HL-60/S4 (cell line): ENCODE measurements at regions not wholly inside any gene's neighbourhood (a gene's known extent, or its start where the extent isn't known, plus 50 kb on each side); places are given as distances from the start of the nearest gene placed in this dataset.

Experiments used
- in situ Hi-C: fragments of 300-500 bp; cut with MboI; formaldehyde crosslinking; loops from 2 replicates; pipeline ENCODE4 v1.14.3; 2022; ENCODE audit warnings: low sequenced_read_pairs

DNA sequence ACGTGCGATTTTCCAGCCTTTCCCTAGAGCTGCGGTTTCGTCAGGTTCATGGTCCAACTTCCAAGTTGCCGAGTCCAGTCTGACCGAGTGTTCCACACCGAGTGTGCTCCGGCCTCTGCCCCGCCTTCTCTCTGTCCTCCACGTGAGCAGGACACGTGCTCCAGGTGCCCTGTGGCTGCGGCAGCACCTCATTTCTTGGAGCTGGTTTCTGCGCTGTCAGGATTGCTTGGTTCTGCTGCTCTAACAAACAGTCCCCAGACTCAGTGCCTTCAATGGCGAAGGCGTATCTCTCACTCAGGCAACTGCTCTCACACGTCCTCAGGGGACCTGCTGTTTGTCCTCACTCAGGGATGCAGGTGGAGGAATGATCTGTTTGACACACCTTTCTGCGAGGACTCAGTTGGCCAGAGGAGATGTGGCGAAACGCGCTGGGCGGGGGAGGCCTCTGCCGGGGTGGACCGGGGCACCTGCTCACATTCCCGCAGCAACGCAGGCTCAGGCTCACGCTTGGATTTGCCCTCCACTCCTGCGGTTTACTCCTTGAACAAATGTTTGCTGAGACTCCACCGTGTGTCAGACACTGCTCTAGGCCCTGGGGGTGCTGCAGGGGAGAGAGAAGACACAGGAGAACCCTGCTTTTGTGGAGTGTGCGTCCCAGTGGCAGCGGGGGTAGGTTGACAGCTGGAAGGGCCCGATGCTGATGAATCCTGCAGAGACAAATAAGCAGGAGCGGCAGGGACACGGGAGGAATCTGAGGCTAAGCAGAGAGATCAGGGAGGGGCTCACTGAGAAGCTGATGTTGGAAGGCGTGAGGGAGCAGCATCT lies 63.4 kb upstream of the FBRSL1 start:
- in situ Hi-C loops: no loop called here

DNA sequence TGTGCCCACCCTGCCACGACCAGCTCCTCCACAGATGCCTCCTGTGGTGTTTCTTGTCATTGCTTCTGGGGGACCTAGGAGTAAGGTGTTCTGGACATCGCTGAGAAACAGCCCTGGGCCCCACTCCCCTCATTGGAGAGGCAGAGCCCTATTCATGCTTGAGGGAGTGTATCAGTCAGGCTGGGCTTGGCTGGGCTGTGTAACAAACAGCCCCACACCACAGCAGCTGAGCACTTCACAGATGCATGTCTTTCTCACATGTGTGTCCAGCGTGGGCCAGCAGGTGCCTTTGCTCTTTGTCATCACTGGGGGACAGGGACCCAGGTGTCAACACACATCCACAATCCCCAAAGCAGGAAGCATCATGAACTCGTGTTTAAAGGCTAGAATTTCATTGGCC lies 65.1 kb upstream of the FBRSL1 start:
- in situ Hi-C loops: no loop called here

DNA sequence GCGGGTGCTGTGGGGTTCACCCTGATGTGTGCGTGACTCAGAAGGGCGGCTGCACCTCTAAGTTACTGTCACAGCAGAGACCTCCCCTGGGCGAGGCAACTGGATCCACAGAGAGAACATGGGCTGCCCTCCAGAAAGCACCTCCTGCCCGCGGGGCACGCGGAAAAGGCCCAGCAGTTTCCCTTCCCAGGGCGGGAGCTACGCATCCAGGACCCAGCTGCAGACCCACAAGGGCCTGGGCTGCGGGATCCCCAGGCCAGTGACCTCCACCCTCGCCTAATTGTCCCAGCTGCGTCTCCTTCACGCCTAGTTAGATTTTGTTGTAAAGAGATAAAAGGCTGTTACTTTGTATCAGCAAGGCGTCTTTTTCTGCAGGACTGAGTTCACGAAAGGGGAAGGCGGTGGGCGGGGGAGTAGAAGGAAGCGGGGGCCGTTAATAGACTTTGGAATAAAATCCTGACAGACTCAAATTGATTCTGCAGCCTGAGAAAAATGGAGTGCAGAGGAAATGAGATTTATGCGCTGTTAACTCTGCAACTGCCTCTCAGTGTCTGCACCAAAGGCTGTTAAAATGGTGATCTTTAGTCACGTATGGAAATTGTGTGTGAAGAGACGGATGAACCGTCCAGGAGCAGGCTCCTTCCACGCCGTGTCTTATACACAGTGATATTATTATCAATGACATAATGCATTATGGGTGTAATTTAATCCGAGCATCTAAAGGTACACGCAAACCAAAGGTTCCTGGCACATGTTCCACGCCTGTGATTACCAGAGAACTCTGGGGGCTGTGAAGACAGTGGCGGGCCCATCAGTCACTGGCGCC lies 65.9 kb upstream of the FBRSL1 start:
- in situ Hi-C loops: no loop called here

DNA sequence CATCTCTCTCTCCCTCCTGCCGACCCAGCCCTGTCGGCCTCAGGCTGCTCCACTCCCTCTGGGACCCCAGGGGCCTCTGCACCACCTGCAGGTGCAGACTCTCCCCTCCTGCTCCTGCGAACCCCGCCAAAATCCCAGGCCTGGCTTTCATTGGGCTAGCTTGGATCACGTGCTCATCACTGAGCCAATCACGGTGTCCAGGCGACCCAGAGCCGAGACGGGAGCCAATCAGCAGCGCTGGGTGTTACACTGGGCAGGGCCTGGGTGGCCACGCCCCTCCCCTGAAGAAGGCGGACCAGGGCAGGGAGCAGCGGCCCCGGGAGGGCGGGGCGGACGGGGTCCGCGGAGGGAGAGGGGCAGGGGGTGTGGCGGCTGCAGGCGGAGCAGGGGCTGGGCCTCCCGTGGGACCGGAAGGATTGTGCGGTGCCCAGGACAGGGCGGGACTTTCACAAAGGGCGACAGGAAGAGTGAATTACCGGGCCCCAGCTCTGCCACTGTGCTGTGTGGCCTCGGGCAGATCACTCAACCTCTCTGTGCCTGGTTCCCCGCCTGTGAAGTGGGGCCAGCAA lies 66.6 kb upstream of the FBRSL1 start:
- in situ Hi-C loops: no loop called here

DNA sequence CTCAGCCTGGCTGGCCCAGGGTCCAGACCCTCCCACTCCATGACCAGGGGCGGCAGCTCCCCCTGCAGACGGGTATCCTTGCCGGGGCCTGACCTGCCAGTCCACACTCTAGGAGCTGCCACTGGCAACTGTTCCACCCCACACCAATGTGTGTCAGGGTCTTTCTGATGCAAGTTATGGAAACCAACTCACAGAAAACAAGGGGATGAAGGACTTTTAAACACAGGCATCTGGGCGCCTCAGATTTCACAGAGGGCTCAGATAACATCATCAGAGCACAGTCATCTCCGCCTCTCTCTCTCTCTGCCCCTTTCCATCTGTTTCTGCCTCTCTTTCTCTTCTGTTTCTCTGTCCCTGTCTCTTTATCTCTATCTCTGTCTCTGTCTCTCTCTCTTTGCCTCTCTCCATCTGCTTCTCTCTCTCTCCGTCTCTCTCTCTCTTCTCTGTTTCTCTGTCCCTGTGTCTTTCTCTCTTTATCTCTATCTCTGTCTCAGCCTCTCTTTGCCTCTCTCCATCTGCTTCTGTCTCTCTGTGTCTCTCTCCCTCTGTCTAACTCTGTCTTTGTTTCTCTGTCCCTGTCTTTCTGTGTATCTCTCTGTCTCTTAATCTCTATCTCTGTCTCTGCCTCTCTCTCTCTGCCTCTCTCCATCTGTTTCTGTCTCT lies 67.4 kb upstream of the FBRSL1 start:
- in situ Hi-C loops: no loop called here

DNA sequence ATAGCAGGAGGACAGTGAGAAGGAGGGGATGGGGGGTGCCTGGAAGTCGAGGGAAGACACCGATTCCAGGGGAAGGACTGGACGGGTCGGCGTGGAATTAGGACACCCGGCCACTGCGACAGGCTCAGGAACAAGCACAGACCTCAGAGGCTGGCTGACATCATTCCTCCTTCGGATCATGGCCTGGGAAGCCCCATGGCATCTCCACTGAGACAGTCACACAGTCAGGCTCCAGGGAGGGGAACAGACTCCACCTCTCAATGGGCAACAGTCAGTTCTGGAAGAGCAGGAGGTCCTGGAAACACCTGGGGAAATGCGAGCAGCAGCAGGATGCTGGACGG lies 67.9 kb upstream of the FBRSL1 start:
- in situ Hi-C loops: no loop called here

DNA sequence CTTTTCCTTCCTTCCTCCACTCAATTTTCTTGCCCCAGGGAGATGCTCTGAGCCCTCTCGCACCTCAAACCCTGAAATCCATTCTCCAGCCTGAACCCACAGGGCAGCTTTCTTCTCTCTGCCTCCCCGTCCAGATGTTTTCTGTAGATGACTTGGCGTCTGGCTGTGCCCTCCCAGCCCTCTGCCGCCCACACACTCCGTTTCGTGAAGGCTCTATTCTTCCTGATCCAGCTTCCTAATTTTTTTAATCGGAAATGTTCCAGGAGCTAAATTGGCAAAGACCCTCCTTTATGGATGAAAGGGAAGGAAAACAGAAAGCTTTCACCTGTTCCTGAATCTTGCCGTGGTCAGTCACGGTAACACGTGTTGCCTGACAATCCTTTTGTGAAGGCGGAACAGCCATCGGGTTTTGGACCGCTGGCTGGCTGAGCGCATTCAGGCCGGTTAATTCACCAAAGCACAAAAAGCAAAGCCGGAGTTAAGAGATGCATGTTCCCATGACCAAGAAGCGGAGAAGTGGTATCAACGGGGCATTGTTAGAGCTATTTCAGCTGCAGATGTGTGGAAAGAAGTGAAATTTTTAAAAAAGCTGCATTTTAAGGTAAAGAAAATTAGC lies 70.2 kb upstream of the FBRSL1 start:
- in situ Hi-C loops: loop anchor here (5.0 kb wide), 1 partner anchor 198 kb away; the partner anchor contains the start of gene P2RX2

DNA sequence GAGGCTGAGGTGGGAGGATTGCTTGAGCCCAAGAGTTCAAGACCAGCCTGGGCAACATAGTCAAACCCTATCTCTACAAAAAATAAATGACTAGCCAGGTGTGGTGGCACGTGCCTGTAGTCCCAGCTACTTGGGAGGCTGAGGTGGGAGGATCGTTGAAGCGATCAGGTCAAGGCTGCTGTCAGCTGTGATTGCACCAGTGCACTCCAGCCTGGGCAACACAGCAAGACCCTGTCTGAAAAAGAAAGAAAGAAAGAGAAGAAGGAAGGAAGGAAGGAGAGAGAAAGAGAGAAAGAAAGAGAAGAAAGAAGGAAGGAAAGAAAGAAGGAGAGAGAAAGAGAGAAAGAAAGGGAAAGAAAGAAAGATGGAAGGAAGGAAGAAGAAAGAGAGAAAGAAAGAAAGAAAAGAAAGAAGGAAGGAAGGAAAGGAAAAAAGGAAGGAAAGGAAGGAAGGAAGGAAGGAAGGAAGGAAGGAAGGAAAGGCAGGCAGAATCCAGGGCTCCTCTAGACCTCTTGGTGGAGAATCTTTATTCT lies 71.5 kb upstream of the FBRSL1 start:
- in situ Hi-C loops: loop anchor here (5.0 kb wide), 1 partner anchor 199 kb away; the partner anchor contains the start of gene P2RX2

DNA sequence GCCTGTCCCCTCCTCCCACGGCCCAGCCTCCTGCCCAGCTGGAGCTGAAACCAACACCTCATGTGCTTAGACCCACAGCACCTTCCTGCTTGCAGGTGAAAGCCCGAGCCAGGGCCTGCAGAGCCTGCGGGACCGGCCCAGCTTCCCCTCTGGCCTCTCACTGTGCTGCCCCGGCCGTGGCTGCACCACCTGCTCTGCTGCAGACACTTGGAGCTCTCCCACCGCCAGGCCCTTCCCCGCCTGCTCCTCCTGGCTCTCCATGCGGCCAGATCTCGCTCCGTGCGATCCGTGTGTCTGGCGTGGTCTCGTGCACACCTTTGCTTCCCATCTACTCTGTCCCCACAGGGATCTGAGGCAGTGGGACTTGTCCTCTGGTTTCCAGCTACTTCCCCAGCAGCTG lies 72.2 kb upstream of the FBRSL1 start:
- in situ Hi-C loops: loop anchor here (5.0 kb wide), 1 partner anchor 200 kb away; the partner anchor contains the start of gene P2RX2

DNA sequence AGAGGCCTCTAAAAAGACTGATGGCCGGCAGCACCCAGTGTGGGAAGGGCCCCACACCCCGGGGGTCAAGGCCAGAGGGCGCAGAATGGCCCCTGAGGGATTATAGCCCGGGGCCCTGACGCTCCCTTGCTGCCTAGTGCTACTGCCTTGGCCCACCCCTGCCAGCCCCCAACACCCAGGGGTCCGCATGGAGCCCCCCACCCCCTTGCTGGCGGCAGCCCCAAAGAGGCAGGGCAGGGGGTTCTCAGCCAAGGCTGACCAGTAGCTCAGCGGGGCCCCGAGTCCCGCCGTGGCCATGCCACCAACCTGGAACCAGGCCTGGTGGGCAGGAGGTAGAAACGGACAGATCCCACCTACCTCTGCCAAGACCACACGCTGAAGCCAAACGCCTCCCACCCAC lies 73.1 kb upstream of the FBRSL1 start:
- in situ Hi-C loops: loop anchor here (5.0 kb wide), 1 partner anchor 200 kb away; the partner anchor contains the start of gene P2RX2

DNA sequence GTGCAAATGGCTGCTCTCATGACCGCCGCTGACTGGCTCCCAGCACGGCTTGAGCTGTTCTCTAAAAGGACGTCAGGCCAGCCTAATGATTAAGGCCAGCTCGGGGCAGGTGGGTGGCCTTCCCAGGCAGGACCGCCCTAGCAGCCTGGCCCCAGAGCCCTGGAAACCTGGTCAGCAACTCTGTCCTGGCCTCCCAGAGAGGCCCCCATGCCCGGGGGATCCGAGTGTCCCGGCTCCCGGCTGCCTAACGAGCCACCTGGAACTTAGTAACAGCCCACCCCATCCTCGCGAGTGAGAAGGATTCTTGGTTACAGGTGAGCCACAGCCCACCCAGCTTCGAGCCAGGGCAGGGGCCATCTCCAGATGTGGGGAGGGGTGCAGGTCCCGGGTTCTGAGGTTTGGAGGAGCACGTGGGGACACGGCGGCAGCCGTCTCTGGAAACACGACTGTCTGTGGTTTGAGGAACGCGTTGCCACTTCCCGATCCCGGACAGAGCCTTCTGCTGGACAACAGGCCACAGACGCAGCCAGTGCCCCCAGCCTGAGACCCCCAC lies 73.8 kb upstream of the FBRSL1 start:
- in situ Hi-C loops: loop anchor here (5.0 kb wide), 1 partner anchor 201 kb away; the partner anchor contains the start of gene P2RX2

DNA sequence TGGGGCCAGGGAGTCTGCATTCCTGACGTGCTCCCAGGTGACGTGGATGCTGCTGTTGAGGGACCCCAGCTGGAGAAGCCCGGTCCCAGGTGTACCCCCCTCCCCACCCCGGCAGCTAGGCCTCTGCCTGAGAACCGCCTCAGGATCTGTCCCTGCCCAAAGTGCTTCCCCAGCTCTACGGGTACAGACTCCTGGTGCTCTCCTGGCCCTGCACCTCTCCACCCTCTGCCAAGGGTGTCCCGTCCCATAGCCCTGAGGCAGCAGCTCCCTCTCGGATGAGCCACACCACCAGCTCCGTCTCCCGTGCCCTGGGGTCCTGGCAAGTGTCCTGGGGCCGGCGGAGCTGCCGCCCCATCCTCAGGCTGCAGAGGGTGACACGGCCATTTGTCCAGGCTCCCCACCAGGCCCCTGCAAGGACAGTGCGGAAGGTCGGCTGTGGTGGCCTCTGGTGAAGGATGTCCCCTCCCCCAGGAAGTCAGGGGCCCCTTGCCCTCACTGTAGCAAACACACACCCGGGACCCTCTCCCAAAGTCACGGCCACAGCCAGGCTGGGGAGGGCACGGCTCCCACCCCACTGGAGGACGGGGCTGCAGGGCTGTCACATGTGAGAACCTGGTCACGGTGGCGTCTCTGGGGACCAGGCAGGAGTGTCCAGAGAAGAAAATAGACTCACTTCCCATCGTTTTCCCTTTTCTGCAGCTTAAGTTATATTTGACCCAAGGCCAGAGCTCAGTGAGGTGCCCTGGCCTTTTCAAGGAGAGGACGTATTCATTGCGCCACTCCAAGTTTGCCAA lies 74.4 kb upstream of the FBRSL1 start:
- in situ Hi-C loops: loop anchor here (5.0 kb wide), 1 partner anchor 202 kb away; the partner anchor contains the start of gene P2RX2

DNA sequence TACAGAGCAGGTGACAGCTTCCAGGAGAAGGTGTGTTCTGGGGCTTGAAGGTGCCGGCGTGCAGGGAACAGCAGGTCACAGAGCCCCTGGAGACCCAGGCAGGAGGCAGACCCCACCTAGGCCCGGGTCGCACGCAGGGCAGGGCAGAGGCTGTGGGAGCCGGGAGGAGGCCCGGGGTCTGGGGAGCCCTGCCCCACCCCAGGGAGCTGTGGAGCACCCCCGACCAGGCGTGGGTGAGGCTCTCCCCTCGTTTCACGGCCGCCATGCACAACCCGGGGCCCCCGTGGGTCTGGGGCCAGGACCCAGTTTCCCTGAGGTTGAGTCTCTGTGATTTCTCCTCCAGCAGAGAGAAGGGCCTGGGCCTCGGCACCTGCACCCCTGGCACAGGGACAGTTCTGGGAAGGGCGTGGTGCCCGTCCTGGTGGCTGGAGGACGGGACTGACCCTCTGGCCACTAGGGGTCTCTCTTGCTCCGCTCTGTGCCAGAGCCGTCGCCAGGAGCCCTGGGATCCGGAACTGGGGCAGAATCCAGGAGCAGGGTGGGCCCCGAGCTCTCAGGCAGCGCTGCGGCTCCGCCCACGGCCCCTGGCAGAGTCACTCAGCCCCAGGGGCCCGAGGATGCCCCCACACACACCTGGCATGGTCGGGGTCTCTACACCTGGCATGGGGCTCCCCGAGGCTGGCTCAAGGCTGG lies 75.2 kb upstream of the FBRSL1 start:
- in situ Hi-C loops: loop anchor here (5.0 kb wide), 1 partner anchor 203 kb away; the partner anchor contains the start of gene P2RX2

DNA sequence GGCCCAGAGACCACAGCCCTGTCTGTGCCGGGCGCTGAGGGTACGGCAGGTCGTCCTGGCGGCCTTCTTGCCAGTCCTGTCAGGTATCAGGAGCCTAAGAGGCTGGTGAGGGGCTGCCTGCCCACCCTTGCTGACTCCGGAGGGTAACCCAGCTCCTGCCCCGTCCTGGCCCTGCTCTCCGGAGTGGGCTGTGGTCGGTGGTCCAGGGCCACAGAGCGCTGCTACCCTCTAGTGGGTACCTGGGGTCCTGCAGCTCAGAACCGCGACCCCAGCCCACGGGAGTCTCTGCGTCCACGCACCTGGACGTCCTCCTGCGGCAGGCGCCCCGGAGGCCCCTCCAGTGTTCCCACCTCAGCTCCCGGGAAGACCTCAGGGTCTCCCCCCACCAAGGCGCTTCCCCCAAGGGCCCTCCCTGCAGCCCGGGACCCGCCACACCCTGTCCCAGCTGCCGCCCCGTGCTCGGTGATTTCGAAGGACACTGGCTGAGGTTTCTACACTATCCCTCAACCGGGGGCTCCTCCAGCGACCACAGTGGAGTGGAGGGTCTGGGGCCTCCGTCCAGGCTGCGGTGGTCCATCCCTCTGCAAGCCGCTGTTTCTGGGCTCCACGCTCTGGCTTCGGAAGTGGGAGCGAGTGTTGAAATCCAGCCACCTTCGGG lies 75.9 kb upstream of the FBRSL1 start:
- in situ Hi-C loops: no loop called here

DNA sequence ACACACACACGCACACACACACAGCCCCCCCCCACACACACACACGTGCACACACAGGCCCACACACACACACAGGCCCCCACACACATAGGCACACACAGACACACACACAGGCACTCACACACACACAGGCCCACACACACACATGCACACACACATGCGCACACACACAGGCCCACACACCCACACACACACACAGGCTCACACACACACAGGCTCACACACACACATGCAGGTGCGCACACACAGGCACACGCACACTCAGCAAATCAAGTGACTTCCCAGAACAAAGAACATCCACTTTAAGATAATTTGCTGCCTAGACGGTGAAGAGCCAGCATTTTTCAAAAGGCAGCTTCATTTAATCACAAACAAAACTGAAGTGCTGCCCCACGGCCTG lies 78.5 kb upstream of the FBRSL1 start:
- in situ Hi-C loops: no loop called here

DNA sequence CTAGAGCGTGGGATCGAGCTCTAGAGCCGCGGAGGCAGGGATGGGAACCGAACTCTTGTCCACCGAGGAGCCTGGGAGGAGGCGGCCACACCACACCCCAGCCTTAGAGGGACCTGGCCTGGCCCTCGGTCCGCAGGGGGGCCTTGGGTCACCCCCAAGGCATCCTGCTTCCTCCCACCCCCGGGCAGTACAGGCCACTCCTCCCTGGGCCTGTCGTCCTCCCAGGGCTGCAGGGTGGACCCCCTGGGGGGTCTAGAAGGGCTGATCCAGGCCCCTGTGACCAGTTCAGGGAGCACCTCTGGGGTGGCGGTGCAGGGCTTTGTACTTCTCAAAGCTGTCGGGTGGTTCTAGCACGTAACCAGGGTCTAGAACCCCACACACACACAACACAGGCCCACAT lies 79.1 kb upstream of the FBRSL1 start:
- in situ Hi-C loops: no loop called here

DNA sequence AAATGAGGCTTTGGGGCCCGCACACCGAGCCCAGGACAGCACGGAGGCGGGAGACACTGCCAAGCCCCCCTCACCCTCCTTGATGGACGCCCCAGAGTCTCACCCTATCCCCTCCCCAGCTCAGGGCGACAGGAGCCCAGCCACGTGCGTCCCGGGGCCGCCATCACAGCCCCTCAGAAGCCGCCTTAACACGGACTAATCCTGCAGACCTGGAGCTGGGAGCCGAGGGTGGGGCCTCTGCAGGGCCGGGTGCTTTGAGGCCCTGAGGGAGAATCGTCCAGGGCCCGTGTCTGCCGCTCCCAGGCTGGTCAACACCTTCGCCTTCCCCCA lies 79.7 kb upstream of the FBRSL1 start:
- in situ Hi-C loops: no loop called here
